ENCODE measurements at regions not wholly inside any gene's neighbourhood (a gene's known extent, or its start where the extent isn't known, plus 50 kb on each side); places are given as distances from the start of the nearest gene placed in this dataset.
"Not testable (repeated sequence)": the region's sequence is repeated elsewhere in the genome, so short reads cannot be mapped to it uniquely, and the experiment has no call there.

DNA sequence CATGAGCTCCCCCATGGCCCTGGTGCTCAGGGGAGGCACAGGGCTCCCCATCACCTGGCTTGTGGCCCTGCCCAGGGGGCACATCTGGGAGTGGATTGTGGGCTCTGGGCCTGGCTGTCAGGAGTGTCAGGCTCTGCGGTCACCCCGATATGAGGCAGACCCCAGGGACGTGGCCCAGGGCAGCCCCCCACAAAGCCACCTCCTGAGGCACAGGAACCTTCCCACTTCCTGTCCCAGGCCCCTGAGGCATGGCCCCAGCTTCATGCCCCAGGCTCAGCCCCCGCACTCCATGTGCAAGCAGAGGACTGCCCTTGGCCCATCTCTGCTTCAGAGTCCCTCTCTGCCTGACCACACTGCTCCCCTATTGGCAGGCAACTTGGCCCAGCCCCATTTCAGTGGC is 160.3 kb downstream of the PCTP start:
- DNase-seq, result no peak

DNA sequence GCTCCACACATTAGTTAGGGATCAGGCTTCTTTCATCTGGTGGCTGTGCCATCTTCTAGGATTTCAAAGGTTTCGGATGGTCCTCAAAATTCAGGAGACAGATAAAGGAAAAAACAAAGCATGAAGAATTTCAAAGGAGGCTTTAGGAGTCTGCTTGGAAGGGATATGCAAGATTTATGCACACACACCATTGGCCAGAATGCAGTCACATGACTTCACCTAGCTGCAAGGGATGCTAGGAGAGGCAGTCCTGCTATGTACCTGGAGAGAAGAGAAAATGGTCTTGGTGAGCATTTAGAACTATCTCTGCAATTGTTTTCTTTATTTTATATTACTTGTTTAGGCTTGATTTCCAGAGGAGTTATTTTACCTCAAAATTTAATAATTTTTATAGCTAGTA is 174.6 kb downstream of the PCTP start:
- no peak for DNase-seq

- DNase-seq, result peak; percentile 32
Observed at GRCh38 chr17:55926276-55926990, 175.6 kb downstream of the PCTP start.

GRCh38 chr17:55930291-55930809 is 179.5 kb downstream of the PCTP start:
- no peak for DNase-seq

- DNase-seq, result no peak
Observed at GRCh38 chr17:55931446-55931845, 180.6 kb downstream of the PCTP start.

GRCh38 chr17:55932973-55933372 is 182.1 kb downstream of the PCTP start:
- no peak for DNase-seq

DNA sequence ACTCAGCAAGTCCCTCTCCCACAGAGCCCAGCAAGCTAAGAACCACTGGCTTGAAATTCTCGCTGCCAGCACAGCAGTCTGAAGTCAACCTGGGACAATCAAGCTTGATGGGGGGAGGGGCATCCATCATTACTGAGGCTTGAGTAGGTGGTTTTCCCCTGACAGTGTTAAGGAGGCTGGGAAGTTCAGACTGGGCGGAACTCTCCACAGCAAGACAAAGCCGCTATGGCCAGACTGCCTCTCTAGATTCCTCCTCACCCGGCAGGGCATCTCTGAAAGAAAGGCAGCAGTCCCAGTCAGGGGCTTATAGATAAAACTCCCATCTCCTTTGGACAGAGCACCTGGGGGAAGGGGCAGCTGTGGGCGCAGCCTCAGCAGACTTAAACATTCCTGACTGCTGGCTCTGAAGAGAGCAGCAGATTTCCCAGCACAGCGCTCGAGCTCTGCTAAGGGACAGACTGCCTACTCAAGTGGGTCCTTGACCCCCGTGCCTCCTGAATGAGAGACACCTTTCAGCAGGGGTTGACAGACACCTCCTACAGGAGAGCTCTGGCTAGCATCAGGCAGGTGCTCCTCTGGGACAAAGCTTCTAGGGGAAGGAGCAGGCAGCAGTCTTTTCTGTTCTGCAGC is 188.4 kb downstream of the PCTP start:
- not testable (repeated sequence) for DNase-seq

DNA sequence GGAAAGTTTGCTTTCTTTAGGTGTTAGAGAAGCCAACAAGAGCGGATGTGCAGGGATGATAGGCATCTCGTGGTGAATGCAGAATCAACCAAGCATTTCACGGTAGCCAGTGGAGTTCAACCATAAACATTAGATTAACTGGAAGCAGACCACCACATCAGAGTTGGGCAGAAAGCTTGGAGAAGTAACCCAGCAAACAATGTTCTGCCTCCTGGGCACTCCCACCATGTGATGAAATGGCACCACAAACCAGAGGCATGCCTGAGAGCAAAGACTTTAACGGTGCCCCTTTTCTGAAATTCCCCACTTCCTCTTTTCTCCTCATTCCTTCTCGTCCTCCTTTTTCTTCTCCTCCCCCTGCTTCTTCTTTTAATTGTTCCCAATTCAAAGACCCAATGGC is 193.5 kb upstream of the ANKFN1 start:
- no peak for DNase-seq

DNA sequence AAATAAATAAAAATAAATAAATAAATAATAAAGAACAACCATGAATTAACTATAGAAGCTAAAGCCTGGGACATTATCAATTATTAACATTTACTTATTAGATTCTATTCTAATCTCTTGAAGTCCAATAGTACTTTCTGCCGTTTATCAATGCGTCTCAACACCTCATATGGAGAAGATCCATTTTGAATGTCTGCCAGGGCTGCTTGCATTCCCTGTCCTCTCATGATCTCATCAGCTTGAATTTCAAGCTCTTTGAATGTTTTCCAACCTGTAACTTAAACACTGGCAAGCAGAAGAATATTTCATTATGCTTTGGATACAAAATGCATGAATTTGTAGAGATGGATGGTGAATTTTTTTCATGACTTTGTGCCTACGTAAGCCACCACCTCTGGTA is 191.9 kb upstream of the ANKFN1 start:
- DNase-seq, result no peak

DNA sequence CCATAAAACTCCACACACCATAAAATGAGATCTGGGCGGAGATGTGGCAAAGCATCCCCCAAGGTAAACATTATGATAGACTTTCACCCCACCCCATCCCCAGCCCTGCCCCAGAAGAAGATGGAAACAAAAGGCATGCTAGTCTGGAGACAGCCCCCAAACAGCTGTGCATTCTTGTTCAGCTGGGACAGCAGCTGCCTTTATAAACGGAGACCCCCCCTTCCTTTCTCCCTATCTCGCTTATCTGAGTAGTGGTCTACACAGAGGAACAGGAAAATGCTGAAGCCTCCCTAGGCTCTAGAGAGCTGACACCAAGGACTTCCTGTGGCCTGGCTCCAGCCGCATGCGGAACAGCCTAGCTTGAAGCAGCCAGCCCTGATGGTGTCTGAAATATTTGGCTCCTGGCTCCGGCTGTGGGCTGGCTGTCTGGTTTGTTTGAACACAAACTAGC is 190.3 kb upstream of the ANKFN1 start:
- no peak for DNase-seq

- no peak for DNase-seq
Observed at GRCh38 chr17:55964191-55964590, 189.1 kb upstream of the ANKFN1 start.

DNA sequence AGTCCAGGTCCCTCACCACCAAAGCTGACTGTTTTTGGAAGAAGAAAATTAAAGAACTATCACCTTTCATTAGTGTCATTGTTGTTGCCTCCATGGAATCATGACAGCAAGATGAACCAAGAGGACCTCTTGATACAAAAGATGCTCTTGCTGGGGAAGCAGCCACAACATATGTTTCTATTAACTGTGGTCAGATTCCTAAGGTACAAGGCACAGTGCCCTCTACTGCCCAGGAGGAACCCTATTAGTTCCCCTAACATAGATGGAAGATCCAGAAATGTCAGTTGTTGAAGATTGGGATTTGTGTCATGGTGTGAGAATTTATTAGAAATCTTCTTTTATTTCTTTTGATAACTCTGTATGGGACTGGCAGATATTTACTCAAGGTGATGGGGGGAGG is 188.2 kb upstream of the ANKFN1 start:
- no peak for DNase-seq

DNA sequence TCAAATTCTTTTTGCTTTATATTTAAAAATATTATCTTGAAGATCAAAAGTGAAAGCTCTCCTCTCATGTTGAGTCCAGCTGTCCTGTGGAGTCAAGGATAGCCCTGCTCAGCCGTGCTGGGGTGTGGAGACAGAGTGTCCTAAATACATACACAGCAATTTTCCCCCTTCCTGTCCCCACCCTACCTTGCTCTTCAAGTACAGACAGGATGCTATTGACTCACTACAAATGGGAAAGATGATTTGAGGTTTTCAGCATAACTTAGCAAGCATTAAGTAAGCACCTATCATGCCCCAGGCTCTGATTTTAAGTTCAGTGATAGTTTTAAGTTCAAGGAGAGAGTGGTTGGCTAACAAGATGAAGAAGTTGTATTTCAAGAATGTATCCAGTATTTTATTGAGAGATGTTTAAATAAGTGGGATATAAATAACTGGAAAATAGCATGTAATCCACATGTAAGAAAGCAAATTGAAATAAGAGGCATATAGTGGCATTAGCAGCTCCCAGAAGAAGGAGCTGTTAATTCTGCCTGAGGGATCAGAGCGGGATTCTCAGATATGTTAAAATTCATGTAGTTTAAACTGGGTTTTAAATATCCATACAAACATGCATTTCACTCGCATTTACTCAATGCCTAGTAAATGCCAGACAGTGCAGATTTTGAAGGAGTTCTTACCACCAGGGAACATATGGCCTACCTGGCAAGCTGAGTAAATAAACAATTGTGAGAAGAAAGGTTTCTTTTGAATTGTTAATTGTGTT is 183.5 kb upstream of the ANKFN1 start:
- DNase-seq, result no peak

DNA sequence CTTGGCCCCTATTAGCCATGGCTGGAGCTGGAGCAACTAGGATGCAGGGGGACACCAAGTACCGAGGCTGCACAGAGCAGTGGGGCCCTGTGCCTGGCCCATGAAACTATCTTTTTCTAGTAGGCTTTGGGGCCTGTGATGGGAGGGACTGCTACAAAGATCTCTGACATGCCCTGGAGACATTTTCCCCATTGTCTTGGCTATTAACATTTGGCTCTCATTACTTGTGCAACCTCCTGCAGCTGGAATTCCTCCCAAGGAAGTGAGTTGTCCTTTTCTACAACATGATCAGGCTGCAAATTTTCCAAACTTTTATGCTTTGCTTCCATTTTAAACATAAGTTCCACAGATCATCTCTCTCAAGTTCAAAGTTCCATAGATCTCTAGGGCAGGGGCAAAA is 174.7 kb upstream of the ANKFN1 start:
- no peak for DNase-seq

GRCh38 chr17:55983096-55983495 is 170.2 kb upstream of the ANKFN1 start:
- no peak for DNase-seq

DNA sequence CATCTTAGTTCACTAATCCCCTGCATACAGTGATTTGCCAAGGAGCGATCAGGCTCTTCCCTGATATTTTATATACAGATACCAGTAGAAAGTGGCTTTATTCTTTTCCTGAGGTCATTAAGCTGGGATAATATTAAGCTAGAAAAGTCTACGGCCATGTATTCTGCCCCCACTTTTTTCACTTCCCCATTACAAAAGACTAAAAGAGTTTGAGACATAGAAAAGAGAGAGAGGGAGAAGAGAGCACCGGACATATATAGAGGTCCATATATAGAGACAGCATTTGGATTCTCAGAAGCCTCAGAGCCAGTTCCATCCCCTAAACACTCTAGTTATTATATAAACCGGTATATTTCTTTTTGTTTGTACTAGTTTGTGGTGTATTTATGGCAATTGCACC is 166.5 kb upstream of the ANKFN1 start:
- no peak for DNase-seq

- DNase-seq, result no peak
Observed at GRCh38 chr17:55988861-55989260, 164.4 kb upstream of the ANKFN1 start.

DNA sequence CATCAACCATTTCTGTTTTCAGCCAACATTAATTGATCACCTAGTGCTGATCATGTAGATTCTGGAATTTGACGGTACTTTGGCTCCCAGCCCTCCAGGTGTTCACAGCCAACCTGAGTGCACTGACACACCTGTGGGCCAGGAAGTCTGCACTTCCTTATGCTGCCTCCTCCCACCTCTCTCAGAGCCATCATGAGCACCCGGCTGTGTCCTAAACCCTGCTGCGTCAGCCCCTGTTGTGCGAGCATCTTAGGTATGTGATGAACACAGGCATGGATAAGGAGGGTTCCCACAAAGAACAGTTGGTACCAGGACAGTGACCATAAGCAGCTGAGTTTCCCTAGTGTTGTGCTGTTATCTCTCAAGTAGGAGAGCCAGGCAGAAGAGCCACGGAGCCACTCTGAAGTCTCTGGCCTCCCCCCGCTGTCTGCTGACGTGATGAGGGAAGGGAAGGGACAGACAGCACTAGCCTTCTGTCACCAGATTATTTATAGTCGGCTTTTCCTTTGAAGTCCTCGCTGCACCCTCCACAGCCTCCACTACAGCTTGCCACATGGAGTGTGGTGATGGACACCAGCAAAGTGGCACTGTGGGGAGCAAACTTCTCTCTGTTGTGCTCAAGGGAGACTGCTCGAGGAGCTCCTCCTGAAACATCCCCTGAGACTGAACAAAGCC is 162.8 kb upstream of the ANKFN1 start:
- DNase-seq, result no peak

DNA sequence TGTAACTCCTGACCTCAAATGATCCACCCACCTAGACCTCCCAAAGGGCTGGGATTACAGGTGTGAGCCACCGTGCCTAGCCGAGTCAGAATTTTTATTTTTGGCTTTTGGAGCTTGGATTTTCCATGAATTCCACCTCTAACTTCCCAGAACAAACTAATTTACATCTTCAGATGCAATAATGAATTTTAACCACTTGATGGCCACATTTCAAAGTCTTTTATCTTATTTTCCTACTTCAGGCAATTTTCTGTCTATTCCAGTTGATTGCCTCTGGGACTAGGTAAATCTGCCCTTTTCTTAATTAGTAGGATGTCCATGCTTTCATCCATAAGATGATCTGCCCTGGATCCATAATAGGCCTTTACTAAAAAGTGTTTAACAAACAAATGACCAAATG is 156.4 kb upstream of the ANKFN1 start:
- peak; percentile 30 for DNase-seq

GRCh38 chr17:56000411-56000810 is 152.9 kb upstream of the ANKFN1 start:
- no peak for DNase-seq

DNA sequence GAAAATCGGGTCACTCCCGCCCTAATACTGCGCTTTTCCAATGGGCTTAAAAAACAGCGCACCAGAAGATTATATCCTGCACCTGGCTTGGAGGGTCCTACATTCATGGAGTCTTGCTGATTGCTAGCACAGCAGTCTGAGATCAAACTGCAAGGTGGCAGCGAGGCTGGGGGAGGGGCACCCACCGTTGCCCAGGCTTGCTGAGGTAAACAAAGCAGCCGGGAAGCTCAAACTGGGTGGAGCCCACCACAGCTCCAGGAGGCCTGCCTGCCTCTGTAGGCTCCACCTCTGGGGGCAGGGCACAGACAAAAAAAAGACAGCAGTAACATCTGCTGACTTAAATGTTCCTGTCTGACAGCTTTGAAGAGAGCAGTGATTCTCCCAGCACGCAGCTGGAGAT is 150.6 kb upstream of the ANKFN1 start:
- not testable (repeated sequence) for DNase-seq

DNA sequence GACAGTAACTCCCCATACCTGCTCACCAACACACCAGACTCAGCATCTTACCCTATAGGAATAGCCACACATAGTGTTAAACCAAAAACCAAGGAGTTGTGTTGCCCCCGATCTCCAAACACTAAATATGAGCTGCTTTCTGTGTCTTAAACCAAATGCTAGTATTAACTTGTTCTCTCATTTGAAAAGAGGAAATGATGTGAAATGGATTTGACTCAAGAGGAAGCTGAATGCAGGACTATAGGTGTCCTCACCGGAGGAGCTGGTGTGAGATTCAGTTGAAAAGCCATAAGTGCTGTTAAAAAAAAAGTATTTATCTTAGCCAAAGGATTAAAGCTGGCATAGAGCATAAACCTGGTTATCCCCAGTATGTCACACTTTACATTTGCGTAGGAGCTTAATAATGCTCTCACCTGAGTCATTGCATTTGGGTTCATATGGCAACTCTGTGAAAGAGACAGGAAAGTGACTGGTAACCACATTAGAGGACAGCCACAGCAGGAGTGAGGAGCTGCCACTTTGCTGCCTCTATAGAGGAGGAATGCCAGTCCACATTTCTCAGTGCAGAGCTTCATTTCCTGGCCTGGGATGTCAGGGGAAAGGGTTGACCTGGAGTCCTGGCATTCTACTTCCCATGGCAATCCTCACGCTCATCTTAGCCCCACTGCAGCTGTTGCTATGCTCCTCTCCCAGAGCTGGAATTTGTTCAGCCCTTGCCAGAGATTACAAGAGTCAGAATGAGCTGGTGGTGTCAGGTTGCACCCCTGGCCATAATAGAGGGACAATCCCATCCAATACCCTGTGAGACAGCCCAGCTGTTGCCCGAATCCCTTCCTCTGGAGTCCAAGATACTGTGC is 143.3 kb upstream of the ANKFN1 start:
- peak; percentile 83 for DNase-seq

Data from NCI-H524 treated with DMSO at 0.1 percent for 48 hours (cell line).